Right lobe of liver (tissue), 4 donors: ENCODE measurements at regions not wholly inside any gene's neighbourhood (a gene's known extent, or its start where the extent isn't known, plus 50 kb on each side); places are given as distances from the start of the nearest gene placed in this dataset.

Source experiments
- POLR2A ChIP-seq: fragments of 450-650 bp; IDR thresholded peaks from one replicate; pipeline ENCODE4 v1.6.1; 2017; ENCODE audit warnings: antibody characterized with exemption, mild to moderate bottlenecking
- TF ChIP-seq, protein P1 (sequence below), 4 donors: fragments of 200-600 bp in 3 of 4; fragments of 450-650 bp in 1 of 4; IDR thresholded peaks; one replicate each; pipeline versions ENCODE4 v1.5.1 to v1.8.0; 2016 to 2022; ENCODE audit warnings: antibody characterized with exemption in 4 of 4, mild to moderate bottlenecking in 2 of 4
- donor health status: DM: no; HTN: no; CAD: no.
- donor health status: DM: no; HTN: no; CAD: no.
- donor health status: DM: no; HTN: yes; CAD: no.

DNA sequence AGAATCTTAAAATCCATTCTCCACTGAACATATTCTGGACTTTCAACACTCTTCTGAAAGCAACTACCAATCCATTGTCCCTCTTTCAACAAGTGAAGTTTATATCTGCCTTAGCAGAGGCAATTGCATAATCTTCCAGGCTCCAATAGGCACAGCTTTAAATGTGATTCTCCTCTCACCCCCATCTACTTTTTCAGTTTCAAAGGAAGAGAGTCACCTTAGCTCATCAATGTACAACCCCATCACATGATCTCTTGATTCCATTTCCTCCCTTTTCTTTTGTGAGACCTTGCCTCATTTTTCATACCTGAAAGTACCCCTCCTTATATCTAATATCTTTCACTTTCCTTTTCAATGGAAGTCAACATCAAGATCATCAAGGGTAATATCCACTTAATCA is 921.7 kb upstream of the EPHA5 start:
- TF ChIP-seq, protein P1, sequence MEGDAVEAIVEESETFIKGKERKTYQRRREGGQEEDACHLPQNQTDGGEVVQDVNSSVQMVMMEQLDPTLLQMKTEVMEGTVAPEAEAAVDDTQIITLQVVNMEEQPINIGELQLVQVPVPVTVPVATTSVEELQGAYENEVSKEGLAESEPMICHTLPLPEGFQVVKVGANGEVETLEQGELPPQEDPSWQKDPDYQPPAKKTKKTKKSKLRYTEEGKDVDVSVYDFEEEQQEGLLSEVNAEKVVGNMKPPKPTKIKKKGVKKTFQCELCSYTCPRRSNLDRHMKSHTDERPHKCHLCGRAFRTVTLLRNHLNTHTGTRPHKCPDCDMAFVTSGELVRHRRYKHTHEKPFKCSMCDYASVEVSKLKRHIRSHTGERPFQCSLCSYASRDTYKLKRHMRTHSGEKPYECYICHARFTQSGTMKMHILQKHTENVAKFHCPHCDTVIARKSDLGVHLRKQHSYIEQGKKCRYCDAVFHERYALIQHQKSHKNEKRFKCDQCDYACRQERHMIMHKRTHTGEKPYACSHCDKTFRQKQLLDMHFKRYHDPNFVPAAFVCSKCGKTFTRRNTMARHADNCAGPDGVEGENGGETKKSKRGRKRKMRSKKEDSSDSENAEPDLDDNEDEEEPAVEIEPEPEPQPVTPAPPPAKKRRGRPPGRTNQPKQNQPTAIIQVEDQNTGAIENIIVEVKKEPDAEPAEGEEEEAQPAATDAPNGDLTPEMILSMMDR (IDR thresholded peaks at IDR 0.05) = no peak
- TF ChIP-seq POLR2A = no peak
